ENCODE measurements at regions not wholly inside any gene's neighbourhood (a gene's known extent, or its start where the extent isn't known, plus 50 kb on each side); places are given as distances from the start of the nearest gene placed in this dataset.
"Not testable (repeated sequence)": the region's sequence is repeated elsewhere in the genome, so short reads cannot be mapped to it uniquely, and the experiment has no call there.

GRCh38 chr13:86253497-86253896 is 454.3 kb upstream of the SLITRK6 start:
- FAIRE-seq: not testable (repeated sequence)

GRCh38 chr13:86255820-86256219 is 456.6 kb upstream of the SLITRK6 start:
- FAIRE-seq: not testable (repeated sequence)

- no peak for FAIRE-seq
Measured at GRCh38 chr13:86269511-86269910, 470.3 kb upstream of the SLITRK6 start.

- no peak for FAIRE-seq
Measured at GRCh38 chr13:86282442-86282841, 483.2 kb upstream of the SLITRK6 start.

- no peak for FAIRE-seq
Measured at GRCh38 chr13:86283031-86283430, 483.8 kb upstream of the SLITRK6 start.

GRCh38 chr13:86298725-86299124 is 499.5 kb upstream of the SLITRK6 start:
- no peak for FAIRE-seq

- no peak for FAIRE-seq
Measured at GRCh38 chr13:86299128-86299527, 499.9 kb upstream of the SLITRK6 start.

GRCh38 chr13:86309881-86310280 is 510.7 kb upstream of the SLITRK6 start:
- no peak for FAIRE-seq

GRCh38 chr13:86313421-86313820 is 514.2 kb upstream of the SLITRK6 start:
- FAIRE-seq: no peak

- FAIRE-seq: no peak
Measured at GRCh38 chr13:86318450-86318849, 519.2 kb upstream of the SLITRK6 start.

GRCh38 chr13:86324191-86324590 is 525.0 kb upstream of the SLITRK6 start:
- FAIRE-seq: no peak

- no peak for FAIRE-seq
Measured at GRCh38 chr13:86355301-86355700, 556.1 kb upstream of the SLITRK6 start.

GRCh38 chr13:86357106-86357505 is 557.9 kb upstream of the SLITRK6 start:
- FAIRE-seq: no peak

GRCh38 chr13:86363749-86364148 is 564.5 kb upstream of the SLITRK6 start:
- FAIRE-seq: not testable (repeated sequence)

- no peak for FAIRE-seq
Measured at GRCh38 chr13:86368924-86369323, 569.7 kb upstream of the SLITRK6 start.

- FAIRE-seq: no peak
Measured at GRCh38 chr13:86377451-86377850, 578.2 kb upstream of the SLITRK6 start.

GRCh38 chr13:86378628-86379027 is 579.4 kb upstream of the SLITRK6 start:
- no peak for FAIRE-seq

- no peak for FAIRE-seq
Measured at GRCh38 chr13:86383151-86383550, 583.9 kb upstream of the SLITRK6 start.

GRCh38 chr13:86383561-86383960 is 584.3 kb upstream of the SLITRK6 start:
- no peak for FAIRE-seq

GRCh38 chr13:86397635-86398034 is 598.4 kb upstream of the SLITRK6 start:
- no peak for FAIRE-seq

GRCh38 chr13:86399572-86399971 is 600.4 kb upstream of the SLITRK6 start:
- FAIRE-seq: no peak

GRCh38 chr13:86402500-86402899 is 603.3 kb upstream of the SLITRK6 start:
- FAIRE-seq: no peak

- no peak for FAIRE-seq
Measured at GRCh38 chr13:86403181-86403580, 604.0 kb upstream of the SLITRK6 start.

GRCh38 chr13:86409466-86410241 is 610.4 kb upstream of the SLITRK6 start:
- no peak for FAIRE-seq
